NCI-H748 treated with DMSO at 0.1 percent for 48 hours (cell line): ENCODE measurements at regions not wholly inside any gene's neighbourhood (a gene's known extent, or its start where the extent isn't known, plus 50 kb on each side); places are given as distances from the start of the nearest gene placed in this dataset.
A peak's percentile ranks its signal among the peaks of the same experiment; 100 is the strongest.
"Not testable (repeated sequence)": the region's sequence is repeated elsewhere in the genome, so short reads cannot be mapped to it uniquely, and the experiment has no call there.

Source experiments
- DNase-seq: peaks from one replicate; lab custom pipeline; 2025; lab: John Stamatoyannopoulos, UW

DNA sequence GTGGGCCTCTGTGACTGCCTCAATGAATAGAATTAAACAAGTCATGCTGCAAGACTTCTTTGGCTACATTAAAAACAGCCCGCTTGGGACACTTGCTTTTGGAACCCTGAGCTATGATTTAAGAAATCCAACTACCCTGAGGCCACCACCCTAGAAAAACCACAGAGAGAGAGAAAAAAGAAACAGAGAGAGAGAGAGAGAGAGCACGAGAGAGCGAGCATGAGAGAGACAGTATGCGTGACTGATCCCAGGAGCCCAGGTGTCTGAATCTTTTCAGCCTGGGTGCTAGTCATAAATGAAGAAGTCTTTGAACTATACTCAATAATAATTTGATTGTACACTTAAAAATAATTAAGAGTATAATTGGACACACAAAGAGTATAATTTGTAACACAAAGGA, 123.1 kb upstream of the FREM1 start:
- no peak for DNase-seq

DNA sequence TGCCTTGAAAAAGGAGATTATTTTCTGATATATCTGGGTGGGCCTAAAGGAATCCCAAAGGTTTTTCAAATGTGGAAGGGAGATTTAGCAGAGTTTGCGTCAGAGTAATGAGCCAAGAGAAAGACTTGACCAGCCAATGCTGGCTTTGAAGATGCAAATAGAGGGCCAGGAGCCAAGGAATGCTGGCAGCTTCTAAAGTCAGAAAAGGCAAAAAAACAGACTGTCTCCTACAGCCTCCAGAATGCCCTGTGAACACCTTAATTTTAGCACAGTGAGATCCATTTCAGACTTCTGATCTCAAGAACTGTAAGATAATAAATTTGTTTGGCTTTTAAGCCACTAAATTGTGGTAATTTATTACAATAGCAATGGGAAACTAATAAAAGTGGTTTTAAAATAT, 122.6 kb upstream of the FREM1 start:
- no peak for DNase-seq

- no peak for DNase-seq
These were observed 110.9 kb upstream of the FREM1 start for GRCh38 chr9:15021146-15021545.

DNA sequence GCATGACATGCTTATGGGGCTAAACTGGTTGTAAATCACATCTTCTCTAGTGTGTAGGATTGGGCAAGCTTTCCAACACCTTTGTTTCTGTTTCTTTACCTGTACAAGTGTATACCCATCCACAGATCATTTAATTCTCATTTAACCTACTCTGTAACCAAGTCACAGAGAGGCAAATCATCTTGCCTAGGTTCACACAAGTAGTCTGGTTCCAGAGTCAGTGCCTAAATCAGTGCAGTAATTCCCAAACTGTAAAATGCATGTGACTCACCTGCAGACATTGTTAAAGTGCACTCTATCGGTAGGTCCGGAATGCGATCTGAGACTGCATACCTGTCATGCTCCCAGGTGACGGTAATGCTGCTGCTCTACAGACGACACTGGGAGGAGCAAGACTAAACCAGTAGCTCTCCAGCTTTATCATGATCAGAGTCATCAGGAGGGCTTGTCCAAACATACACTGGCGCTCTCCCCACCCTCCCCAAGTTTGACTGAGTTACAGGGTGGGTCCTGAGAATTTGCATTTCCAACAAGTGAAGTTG, 107.9 kb upstream of the FREM1 start:
- DNase-seq = no peak

DNA sequence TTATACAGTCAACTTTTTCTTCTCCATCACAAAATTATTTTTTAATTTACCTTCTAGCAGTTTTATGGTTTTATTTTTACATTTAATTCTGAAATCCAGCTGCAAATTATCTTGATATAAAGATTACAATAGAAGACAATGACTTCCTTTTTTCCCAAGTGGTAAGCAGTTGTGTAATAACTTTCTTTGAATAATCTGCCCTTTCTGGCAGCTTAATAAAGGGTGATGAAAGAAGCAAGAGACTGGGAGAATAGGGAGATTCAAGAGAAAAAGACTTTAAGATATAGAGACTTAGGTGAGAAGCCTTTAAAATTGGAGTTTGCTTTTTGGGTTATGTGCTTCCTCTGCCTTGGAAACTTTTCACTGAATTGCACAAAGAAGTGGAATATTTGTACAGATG, 100.4 kb upstream of the FREM1 start:
- no peak for DNase-seq

DNA sequence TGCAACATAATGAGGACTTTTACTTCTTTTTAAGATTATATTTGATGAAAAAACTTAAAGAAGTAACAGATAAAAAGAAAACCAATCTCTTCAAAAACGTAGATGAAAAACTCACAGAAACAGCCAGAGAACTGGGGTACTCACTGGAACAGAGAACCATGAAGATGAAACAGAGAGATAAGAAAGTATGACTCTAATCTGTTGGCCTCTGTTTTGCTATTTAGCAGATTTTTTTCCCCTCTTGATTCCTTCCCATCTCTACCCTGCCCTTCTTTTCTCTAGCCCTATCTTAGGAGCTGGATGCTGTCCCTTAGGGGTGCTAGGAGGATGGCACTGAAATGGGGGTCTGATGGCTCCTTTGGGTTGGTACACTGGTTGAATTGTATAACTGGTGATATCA, 97.5 kb upstream of the FREM1 start:
- no peak for DNase-seq

DNA sequence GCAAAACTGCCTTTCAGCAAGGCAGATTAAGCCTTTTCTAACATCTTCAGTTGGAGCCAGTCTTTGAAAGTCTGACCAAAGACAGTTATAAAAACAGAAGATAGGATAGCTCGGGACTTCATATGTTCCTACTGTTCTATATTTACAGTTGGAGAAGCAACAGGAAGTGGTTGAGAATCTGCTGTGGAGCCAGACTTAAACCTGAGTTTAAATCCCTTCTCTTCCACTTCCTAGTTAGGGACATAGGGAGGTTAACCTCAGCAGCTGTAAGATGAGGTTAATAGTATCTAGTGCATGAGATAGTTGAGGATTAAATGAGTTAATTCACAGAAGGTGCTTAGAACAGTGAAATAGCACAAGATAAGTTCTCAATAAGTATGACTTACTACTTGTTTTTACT, 84.5 kb upstream of the FREM1 start:
- DNase-seq = no peak

GRCh38 chr9:14993901-14994554, 83.8 kb upstream of the FREM1 start:
- no peak for DNase-seq

GRCh38 chr9:14993061-14993800, 83.0 kb upstream of the FREM1 start:
- DNase-seq = peak; percentile 61

DNA sequence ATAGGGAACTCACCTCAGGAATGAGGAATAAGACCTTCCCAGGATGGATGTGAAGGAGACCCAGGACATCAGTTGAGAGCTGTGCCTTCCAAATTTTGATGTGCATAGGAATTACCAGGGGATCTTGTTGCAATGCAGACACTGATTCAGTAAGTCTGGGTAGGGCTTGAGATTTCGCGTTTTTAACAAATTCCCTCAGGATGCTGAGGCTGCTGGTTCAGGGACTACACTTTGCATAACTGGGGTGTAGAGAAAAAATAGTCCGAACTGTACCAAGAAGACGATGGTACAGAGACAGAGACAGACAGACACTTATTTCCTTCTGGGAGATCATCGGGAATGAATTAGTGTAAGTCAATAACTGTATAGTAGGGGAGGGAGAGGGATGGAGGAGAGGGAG, 82.3 kb upstream of the FREM1 start:
- no peak for DNase-seq

DNA sequence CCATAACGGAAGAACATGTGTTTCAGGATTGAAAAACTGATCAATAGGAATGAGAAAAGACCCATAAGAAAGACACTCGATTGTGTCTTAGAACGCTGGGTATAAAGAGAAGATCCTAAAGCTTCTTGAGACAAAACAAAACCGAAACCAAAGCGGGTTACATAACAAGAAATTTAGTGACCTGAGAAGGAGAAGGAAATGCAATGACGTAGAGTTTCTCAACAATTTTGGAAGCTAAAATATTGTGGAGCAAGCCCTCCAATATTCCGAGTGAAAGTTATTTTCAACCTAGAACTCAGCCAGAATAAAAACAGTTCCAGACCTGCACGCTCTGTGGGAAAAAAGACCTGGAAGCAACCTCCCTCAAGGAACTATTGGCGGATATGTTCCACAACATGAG, 81.9 kb upstream of the FREM1 start:
- DNase-seq = no peak

GRCh38 chr9:14990647-14991046, 80.4 kb upstream of the FREM1 start:
- not testable (repeated sequence) for DNase-seq

- DNase-seq = no peak
These were observed 79.6 kb upstream of the FREM1 start for GRCh38 chr9:14989811-14990210.

DNA sequence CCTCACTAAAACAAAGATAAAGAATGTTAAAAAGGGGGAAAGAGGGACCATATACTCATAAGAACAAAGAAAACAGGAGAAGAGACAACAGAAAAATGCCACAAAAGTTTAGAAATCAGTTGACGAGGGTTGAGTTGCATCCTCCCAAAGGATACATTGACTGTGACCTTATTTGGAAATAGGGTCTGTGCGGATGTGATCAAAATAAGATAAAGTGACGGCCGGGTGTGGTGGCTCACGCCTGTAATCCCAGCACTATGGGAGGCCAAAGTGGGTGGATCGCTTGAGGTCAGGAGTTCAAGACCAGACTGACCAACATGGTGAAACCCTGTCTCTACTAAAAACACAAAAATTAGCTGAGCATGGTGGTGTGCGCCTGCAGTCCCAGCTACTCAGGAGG, 79.1 kb upstream of the FREM1 start:
- DNase-seq = not testable (repeated sequence)

- DNase-seq = no peak
These were observed 77.6 kb upstream of the FREM1 start for GRCh38 chr9:14987858-14988257.

- no peak for DNase-seq
These were observed 75.2 kb upstream of the FREM1 start for GRCh38 chr9:14985419-14985818.

GRCh38 chr9:14983599-14983998, 73.4 kb upstream of the FREM1 start:
- no peak for DNase-seq

- no peak for DNase-seq
These were observed 71.2 kb upstream of the FREM1 start for GRCh38 chr9:14981291-14981950.

DNA sequence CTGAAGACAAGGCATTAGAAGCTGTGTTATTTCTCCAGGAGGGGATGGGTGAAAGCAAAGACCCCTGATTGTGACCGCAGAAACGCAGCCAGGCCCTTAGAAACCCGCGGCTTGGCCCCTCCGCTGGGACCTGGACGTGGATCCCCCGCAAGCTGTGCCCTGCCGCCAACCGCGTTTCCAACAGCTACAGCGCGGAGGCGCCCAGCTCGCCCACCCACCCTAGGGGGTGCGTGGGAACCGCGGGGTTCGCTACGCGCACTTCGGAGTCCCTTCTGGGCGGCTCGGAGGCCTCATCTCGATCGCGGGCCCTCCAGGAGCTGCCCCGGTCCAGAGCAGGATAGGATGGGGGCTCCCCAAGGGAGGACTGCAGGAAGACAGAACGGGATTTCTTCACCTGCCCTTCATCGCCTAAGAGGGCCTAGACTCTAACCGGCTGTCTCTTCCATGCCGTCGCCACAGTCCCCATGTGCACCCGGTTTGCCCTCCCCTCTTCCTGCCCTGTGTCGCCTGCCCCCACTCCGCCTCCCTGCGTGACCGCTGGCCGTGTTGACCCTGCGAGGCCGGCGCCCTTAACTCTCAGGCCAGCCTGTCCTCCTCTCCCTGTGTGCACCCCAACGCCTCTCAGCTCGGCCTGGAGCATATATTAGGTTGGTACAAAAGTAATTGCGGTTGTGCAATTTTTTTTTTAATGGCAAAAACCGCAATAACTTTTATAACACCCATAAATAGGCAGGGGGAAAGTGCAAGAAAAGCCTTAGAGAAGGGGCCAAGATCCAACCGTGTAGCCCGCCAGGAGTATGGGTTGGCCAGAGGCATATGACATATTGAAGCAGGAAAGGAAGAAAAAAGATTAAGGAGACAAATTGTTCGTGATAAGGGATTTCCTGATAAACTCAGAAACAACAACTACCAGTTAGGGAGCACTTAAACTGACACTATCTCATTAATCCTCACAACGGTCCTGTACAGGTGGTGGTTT, 68.1 kb upstream of the FREM1 start:
- no peak for DNase-seq

- DNase-seq = peak; percentile 24
These were observed 57.5 kb upstream of the FREM1 start for GRCh38 chr9:14967450-14968321.
